A673 (cell line): ENCODE measurements at regions not wholly inside any gene's neighbourhood (a gene's known extent, or its start where the extent isn't known, plus 50 kb on each side); places are given as distances from the start of the nearest gene placed in this dataset.

Source experiments
- EZH2 ChIP-seq: fragments of 200-600 bp; sonication (generic); IDR thresholded peaks from 2 replicates; pipeline ENCODE4 v1.6.1; 2017; ENCODE audit warnings: borderline replicate concordance, low read depth, mild to moderate bottlenecking, mixed read lengths, antibody characterized with exemption, low read length; ENCODE audit not compliant: poor library complexity, severe bottlenecking
- TF ChIP-seq, protein P1 (sequence below): fragments of 300-800, 200-600 bp; sonication (generic); conservative IDR thresholded peaks from 2 replicates; pipeline ENCODE4 v1.5.1; 2017; ENCODE audit warnings: low read depth, mild to moderate bottlenecking, antibody characterized with exemption, low read length, moderate library complexity, mixed read lengths

DNA sequence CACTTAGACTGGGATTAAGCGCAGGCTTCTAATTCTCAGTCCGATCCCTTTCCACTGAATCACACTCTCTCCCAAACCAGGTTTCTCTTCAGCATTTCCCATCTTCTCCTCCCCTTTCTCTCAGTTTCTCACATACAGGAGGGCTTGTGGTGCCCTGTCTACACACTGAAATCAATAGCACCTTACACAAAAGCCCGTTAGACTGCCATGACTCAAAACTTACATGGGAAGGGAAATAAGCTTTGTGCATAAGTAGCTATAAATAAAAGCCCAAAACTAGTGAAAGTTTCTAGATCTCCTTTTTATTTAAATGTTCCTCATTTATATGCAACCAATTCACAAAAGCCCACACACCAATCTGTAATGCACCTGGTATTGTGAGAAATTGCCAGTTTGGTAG lies 318.4 kb downstream of the TXNL1 start:
- TF ChIP-seq, protein P1, sequence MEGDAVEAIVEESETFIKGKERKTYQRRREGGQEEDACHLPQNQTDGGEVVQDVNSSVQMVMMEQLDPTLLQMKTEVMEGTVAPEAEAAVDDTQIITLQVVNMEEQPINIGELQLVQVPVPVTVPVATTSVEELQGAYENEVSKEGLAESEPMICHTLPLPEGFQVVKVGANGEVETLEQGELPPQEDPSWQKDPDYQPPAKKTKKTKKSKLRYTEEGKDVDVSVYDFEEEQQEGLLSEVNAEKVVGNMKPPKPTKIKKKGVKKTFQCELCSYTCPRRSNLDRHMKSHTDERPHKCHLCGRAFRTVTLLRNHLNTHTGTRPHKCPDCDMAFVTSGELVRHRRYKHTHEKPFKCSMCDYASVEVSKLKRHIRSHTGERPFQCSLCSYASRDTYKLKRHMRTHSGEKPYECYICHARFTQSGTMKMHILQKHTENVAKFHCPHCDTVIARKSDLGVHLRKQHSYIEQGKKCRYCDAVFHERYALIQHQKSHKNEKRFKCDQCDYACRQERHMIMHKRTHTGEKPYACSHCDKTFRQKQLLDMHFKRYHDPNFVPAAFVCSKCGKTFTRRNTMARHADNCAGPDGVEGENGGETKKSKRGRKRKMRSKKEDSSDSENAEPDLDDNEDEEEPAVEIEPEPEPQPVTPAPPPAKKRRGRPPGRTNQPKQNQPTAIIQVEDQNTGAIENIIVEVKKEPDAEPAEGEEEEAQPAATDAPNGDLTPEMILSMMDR, result no peak
- no peak for TF ChIP-seq EZH2
